GM21723 (cell line): ENCODE measurements at regions not wholly inside any gene's neighbourhood (a gene's known extent, or its start where the extent isn't known, plus 50 kb on each side); places are given as distances from the start of the nearest gene placed in this dataset.
"Not testable (repeated sequence)": the region's sequence is repeated elsewhere in the genome, so short reads cannot be mapped to it uniquely, and the experiment has no call there.

Experiments used
- ATAC-seq: cut with Tn5 transposase; IDR thresholded peaks from one replicate; pipeline ENCODE4 v1.9.1; 2021; ENCODE audit warnings: mild to moderate bottlenecking, moderate library complexity; ENCODE audit not compliant: unreplicated experiment

- ATAC-seq: no peak
These were observed 298.4 kb upstream of the MMADHC start for GRCh38 chr2:149885946-149886345.

GRCh38 chr2:149885468-149885867 lies 297.9 kb upstream of the MMADHC start:
- no peak for ATAC-seq

- ATAC-seq: no peak
These were observed 297.3 kb upstream of the MMADHC start for GRCh38 chr2:149884871-149885270.

GRCh38 chr2:149877913-149878312 lies 290.3 kb upstream of the MMADHC start:
- ATAC-seq: no peak

GRCh38 chr2:149877074-149877473 lies 289.5 kb upstream of the MMADHC start:
- no peak for ATAC-seq

- no peak for ATAC-seq
These were observed 286.4 kb upstream of the MMADHC start for GRCh38 chr2:149873936-149874335.

GRCh38 chr2:149872638-149873150 lies 285.1 kb upstream of the MMADHC start:
- no peak for ATAC-seq

GRCh38 chr2:149872041-149872440 lies 284.5 kb upstream of the MMADHC start:
- no peak for ATAC-seq

- ATAC-seq: no peak
These were observed 283.7 kb upstream of the MMADHC start for GRCh38 chr2:149871091-149871885.

GRCh38 chr2:149863227-149863626 lies 275.7 kb upstream of the MMADHC start:
- ATAC-seq: no peak

GRCh38 chr2:149861034-149861433 lies 273.5 kb upstream of the MMADHC start:
- ATAC-seq: no peak

- no peak for ATAC-seq
These were observed 272.8 kb upstream of the MMADHC start for GRCh38 chr2:149860276-149860921.

GRCh38 chr2:149858901-149859634 lies 271.5 kb upstream of the MMADHC start:
- no peak for ATAC-seq

- no peak for ATAC-seq
These were observed 270.6 kb upstream of the MMADHC start for GRCh38 chr2:149858216-149858615.

- no peak for ATAC-seq
These were observed 269.8 kb upstream of the MMADHC start for GRCh38 chr2:149857344-149857743.

GRCh38 chr2:149855859-149856258 lies 268.3 kb upstream of the MMADHC start:
- not testable (repeated sequence) for ATAC-seq

GRCh38 chr2:149849591-149849990 lies 262.0 kb upstream of the MMADHC start:
- ATAC-seq: no peak

GRCh38 chr2:149849136-149849535 lies 261.6 kb upstream of the MMADHC start:
- ATAC-seq: no peak

GRCh38 chr2:149841396-149841795 lies 253.8 kb upstream of the MMADHC start:
- ATAC-seq: no peak

GRCh38 chr2:149832324-149832723 lies 244.7 kb upstream of the MMADHC start:
- no peak for ATAC-seq

- no peak for ATAC-seq
These were observed 241.1 kb upstream of the MMADHC start for GRCh38 chr2:149828520-149829210.
